ENCODE measurements at regions not wholly inside any gene's neighbourhood (a gene's known extent, or its start where the extent isn't known, plus 50 kb on each side); places are given as distances from the start of the nearest gene placed in this dataset.

DNA sequence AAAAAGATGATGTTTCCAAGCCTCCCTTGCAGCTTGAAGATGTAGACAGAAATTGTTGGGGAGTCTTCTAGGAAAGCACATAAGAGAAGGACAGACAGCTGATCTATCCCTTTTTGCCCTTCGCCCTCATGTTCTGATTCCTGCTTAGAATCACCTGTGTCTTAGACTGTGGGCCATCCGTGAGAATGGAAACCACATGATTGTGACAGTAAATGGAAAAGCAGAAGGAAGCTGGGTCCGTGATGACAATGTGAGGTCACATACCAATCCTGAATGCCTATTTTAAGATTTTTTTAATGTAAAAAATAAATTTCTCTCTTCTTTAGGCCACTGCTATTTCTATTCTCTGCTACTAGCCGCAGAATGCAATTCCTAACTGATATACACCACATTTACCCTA is 67.7 kb upstream of the C1orf87 start (continued):
- TF ChIP-seq, protein P1, sequence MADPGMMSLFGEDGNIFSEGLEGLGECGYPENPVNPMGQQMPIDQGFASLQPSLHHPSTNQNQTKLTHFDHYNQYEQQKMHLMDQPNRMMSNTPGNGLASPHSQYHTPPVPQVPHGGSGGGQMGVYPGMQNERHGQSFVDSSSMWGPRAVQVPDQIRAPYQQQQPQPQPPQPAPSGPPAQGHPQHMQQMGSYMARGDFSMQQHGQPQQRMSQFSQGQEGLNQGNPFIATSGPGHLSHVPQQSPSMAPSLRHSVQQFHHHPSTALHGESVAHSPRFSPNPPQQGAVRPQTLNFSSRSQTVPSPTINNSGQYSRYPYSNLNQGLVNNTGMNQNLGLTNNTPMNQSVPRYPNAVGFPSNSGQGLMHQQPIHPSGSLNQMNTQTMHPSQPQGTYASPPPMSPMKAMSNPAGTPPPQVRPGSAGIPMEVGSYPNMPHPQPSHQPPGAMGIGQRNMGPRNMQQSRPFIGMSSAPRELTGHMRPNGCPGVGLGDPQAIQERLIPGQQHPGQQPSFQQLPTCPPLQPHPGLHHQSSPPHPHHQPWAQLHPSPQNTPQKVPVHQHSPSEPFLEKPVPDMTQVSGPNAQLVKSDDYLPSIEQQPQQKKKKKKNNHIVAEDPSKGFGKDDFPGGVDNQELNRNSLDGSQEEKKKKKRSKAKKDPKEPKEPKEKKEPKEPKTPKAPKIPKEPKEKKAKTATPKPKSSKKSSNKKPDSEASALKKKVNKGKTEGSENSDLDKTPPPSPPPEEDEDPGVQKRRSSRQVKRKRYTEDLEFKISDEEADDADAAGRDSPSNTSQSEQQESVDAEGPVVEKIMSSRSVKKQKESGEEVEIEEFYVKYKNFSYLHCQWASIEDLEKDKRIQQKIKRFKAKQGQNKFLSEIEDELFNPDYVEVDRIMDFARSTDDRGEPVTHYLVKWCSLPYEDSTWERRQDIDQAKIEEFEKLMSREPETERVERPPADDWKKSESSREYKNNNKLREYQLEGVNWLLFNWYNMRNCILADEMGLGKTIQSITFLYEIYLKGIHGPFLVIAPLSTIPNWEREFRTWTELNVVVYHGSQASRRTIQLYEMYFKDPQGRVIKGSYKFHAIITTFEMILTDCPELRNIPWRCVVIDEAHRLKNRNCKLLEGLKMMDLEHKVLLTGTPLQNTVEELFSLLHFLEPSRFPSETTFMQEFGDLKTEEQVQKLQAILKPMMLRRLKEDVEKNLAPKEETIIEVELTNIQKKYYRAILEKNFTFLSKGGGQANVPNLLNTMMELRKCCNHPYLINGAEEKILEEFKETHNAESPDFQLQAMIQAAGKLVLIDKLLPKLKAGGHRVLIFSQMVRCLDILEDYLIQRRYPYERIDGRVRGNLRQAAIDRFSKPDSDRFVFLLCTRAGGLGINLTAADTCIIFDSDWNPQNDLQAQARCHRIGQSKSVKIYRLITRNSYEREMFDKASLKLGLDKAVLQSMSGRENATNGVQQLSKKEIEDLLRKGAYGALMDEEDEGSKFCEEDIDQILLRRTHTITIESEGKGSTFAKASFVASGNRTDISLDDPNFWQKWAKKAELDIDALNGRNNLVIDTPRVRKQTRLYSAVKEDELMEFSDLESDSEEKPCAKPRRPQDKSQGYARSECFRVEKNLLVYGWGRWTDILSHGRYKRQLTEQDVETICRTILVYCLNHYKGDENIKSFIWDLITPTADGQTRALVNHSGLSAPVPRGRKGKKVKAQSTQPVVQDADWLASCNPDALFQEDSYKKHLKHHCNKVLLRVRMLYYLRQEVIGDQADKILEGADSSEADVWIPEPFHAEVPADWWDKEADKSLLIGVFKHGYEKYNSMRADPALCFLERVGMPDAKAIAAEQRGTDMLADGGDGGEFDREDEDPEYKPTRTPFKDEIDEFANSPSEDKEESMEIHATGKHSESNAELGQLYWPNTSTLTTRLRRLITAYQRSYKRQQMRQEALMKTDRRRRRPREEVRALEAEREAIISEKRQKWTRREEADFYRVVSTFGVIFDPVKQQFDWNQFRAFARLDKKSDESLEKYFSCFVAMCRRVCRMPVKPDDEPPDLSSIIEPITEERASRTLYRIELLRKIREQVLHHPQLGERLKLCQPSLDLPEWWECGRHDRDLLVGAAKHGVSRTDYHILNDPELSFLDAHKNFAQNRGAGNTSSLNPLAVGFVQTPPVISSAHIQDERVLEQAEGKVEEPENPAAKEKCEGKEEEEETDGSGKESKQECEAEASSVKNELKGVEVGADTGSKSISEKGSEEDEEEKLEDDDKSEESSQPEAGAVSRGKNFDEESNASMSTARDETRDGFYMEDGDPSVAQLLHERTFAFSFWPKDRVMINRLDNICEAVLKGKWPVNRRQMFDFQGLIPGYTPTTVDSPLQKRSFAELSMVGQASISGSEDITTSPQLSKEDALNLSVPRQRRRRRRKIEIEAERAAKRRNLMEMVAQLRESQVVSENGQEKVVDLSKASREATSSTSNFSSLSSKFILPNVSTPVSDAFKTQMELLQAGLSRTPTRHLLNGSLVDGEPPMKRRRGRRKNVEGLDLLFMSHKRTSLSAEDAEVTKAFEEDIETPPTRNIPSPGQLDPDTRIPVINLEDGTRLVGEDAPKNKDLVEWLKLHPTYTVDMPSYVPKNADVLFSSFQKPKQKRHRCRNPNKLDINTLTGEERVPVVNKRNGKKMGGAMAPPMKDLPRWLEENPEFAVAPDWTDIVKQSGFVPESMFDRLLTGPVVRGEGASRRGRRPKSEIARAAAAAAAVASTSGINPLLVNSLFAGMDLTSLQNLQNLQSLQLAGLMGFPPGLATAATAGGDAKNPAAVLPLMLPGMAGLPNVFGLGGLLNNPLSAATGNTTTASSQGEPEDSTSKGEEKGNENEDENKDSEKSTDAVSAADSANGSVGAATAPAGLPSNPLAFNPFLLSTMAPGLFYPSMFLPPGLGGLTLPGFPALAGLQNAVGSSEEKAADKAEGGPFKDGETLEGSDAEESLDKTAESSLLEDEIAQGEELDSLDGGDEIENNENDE (IDR thresholded peaks at IDR 0.05; ENCODE audit: insufficient replicate concordance, low read length), result no peak
- no peak for TF ChIP-seq SP1 (IDR thresholded peaks at IDR 0.05; ENCODE audit: low read depth, low read length)
